Neural crest cell (in vitro differentiated cells): ENCODE measurements at regions not wholly inside any gene's neighbourhood (a gene's known extent, or its start where the extent isn't known, plus 50 kb on each side); places are given as distances from the start of the nearest gene placed in this dataset.

Experiments used
- DNase-seq: peaks from one replicate; pipeline ENCODE4 v3.0.0; 2021; ENCODE audit warnings: low read depth, mixed read lengths, low spot score
- H3K27ac Mint-ChIP-seq: one replicate; pipeline ENCODE4 v1.8.0; 2021; ENCODE audit warnings: mild to moderate bottlenecking, mixed read lengths; ENCODE audit not compliant: unreplicated experiment
- H3K27me3 Mint-ChIP-seq: 2 replicates; pipeline ENCODE4 v1.8.0; 2021; ENCODE audit warnings: low read depth, mild to moderate bottlenecking, mixed read lengths
- H3K36me3 Mint-ChIP-seq: 2 replicates; pipeline ENCODE4 v1.8.0; 2021; ENCODE audit warnings: low read depth, mild to moderate bottlenecking, mixed read lengths
- H3K4me1 Mint-ChIP-seq: 2 replicates; pipeline ENCODE4 v1.8.0; 2021; ENCODE audit warnings: mixed read lengths
- H3K4me3 Mint-ChIP-seq: one replicate; pipeline ENCODE4 v1.8.0; 2021; ENCODE audit warnings: mild to moderate bottlenecking, mixed read lengths
- H3K9me3 Mint-ChIP-seq: 2 replicates; pipeline ENCODE4 v1.8.0; 2021; ENCODE audit warnings: mixed read lengths
- CTCF ChIP-seq: fragments of 200-600 bp; sonication (generic); conservative IDR thresholded peaks from 2 replicates; pipeline ENCODE4 v1.5.0; 2021; ENCODE audit warnings: antibody characterized with exemption, mild to moderate bottlenecking

DNA sequence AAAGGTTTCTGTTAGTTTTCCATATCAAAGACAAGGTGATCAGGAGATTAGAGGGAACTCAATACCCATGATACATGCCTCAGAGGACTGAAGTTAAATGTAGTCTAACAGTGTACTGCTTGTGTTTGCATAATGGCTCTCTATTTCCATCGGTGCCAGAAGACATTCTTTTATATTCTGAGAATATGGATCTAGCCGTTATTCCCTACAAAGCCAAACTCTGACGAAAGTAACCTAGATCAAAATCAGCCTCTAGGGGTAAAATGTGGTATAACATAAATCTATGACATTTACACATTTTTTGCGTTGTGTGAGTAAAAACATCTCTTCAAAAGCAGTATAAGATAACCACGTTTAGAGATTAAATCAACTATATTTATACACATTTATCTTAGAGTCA is 2232.7 kb downstream of the PCDH9 start:
- peak; percentile 32 for TF ChIP-seq CTCF
- no peak for DNase-seq
- Mint-ChIP-seq H3K4me1 (no peaks in the 10 kb centered on the region), H3K4me3 (no peak overlapping the region), H3K27ac (no peak overlapping the region), H3K27me3 (no peaks in the 10 kb centered on the region), H3K9me3 (no peaks in the 10 kb centered on the region), H3K36me3 (no peaks in the 10 kb centered on the region)

DNA sequence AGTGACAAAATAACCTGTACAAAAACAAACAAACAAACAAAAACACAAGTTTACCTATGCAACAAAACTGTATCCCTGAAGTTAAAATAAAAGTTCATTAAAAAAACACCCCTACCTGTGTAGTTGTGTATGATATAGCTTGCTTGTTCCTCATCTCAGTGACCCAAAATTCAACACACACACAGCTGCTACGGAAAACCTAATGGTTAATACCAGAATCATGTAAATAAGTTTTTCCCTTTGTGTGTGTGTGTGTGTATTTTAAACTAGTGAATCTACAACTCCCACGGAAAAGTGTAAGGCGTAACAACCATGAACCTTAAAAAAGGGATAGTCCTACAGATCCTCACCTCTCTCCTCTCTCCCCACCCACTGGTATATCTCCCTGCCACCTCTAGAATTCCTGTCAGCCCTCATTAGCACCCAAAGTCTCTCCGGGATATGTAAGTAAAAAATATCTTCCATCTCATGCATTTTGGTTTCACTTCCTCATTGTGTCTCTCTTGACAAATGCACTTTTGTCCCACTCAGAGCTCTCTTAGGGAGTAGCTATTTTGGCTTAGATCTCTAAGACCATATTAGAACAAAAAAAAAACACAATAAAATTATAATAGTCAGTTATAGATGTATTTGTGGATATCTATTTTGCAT is 2236.5 kb downstream of the PCDH9 start:
- Mint-ChIP-seq H3K4me3 (no peak overlapping the region), H3K9me3 (no peaks in the 10 kb centered on the region), H3K36me3 (no peaks in the 10 kb centered on the region), H3K4me1 (no peaks in the 10 kb centered on the region), H3K27me3 (no peaks in the 10 kb centered on the region), H3K27ac (peak overlapping the region; percentile 15)
- DNase-seq = no peak
- no peak for TF ChIP-seq CTCF

DNA sequence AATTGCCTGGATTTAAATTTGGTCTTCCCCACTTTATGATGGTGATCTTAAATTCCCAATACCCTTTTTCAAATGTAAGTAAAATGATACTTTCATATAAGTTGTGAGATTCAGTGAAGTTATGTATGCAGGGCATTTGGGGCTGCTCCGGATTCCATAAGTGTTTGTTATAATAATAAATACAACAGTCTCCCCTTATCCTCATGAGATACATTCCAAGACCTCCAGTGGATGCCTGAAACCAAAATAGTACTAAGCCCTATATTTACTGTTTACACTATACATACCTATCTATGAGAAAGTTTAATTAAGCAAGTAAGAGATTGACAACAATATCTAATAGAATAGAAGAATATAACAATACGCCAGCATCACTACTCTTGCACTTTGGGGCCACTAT is 2237.8 kb downstream of the PCDH9 start:
- DNase-seq = no peak
- H3K4me3 Mint-ChIP-seq = no peak overlapping the region
- no peaks in the 10 kb centered on the region for H3K36me3 Mint-ChIP-seq
- H3K4me1 Mint-ChIP-seq = no peaks in the 10 kb centered on the region
- H3K27ac Mint-ChIP-seq = no peak overlapping the region
- TF ChIP-seq CTCF = no peak
- H3K9me3 Mint-ChIP-seq = no peaks in the 10 kb centered on the region
- H3K27me3 Mint-ChIP-seq = no peaks in the 10 kb centered on the region

DNA sequence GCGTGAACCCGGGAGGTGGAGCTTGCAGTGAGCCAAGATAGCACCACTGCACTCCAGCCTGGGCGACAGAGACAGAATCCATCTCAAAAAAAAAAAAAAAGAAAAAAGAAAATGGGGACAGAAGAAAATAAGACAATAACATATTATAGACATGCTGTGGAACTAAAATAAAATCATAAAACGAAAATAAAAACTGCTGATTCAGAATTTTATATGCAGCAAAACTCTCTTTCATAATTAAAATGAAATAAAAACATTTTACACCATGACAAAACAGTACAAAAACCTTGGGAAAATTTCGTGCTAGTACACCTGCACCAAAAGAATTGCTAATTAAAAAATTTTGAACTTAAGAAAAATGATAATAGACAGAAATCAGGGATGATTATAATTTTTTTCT is 2245.1 kb downstream of the PCDH9 start:
- Mint-ChIP-seq H3K4me1 (no peaks in the 10 kb centered on the region), H3K36me3 (no peaks in the 10 kb centered on the region), H3K27me3 (no peaks in the 10 kb centered on the region), H3K9me3 (peaks cover 12% of the 10 kb centered on the region), H3K4me3 (no peak overlapping the region), H3K27ac (no peak overlapping the region)
- no peak for DNase-seq
- no peak for TF ChIP-seq CTCF

DNA sequence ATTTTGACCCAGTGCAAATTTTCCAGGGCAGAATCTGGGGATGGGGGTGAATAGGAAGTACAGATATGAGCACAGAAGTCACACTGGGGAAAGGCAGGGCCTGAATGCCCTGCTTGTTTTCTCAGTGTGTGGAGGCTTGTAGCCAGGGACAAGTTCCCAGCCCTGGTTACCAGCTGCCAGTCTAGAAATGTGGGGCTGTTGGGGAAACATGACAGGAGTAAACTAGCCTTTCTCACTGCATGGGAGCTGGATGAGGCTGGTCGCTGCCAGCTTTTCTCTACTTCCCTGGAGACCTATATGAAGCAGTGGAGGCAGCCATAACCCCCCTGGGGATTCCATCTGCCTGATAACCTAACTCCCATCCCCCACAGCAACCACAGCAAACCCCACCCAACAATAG is 2267.7 kb downstream of the PCDH9 start:
- H3K36me3 Mint-ChIP-seq = no peaks in the 10 kb centered on the region
- H3K4me1 Mint-ChIP-seq = no peaks in the 10 kb centered on the region
- DNase-seq = no peak
- H3K4me3 Mint-ChIP-seq = no peak overlapping the region
- H3K27me3 Mint-ChIP-seq = no peaks in the 10 kb centered on the region
- no peak overlapping the region for H3K27ac Mint-ChIP-seq
- H3K9me3 Mint-ChIP-seq = peaks cover 3% of the 10 kb centered on the region
- TF ChIP-seq CTCF = no peak
